GM23248 (cell line): ENCODE measurements at regions not wholly inside any gene's neighbourhood (a gene's known extent, or its start where the extent isn't known, plus 50 kb on each side); places are given as distances from the start of the nearest gene placed in this dataset.
"Not testable (repeated sequence)": the region's sequence is repeated elsewhere in the genome, so short reads cannot be mapped to it uniquely, and the experiment has no call there.

Source experiments
- DNase-seq: peaks from one replicate; pipeline ENCODE4 v3.0.0-alpha.2; 2015
- H2AFZ ChIP-seq: fragments of 200-600 bp; sonication (generic); 2 replicates; pipeline ENCODE4 v1.6.1; 2016; ENCODE audit warnings: antibody characterized with exemption
- H3F3A ChIP-seq: fragments of 200-600 bp; sonication (generic); 2 replicates; pipeline ENCODE4 v1.6.1; 2016; ENCODE audit warnings: mild to moderate bottlenecking, antibody characterized with exemption, mixed run types; ENCODE audit not compliant: insufficient read depth
- H3K27ac ChIP-seq: fragments of 200-600 bp; sonication (generic); 2 replicates; pipeline ENCODE4 v1.5.1; 2016; ENCODE audit warnings: mild to moderate bottlenecking
- H3K27me3 ChIP-seq: fragments of 200-600 bp; sonication (generic); replicated peaks from 2 replicates; pipeline ENCODE4 v1.6.1; 2016; ENCODE audit warnings: mild to moderate bottlenecking; ENCODE audit not compliant: insufficient read depth
- H3K36me3 ChIP-seq: fragments of 200-600 bp; sonication (generic); 2 replicates; pipeline ENCODE4 v1.6.1; 2016; ENCODE audit warnings: low read depth, mild to moderate bottlenecking
- H3K4me1 ChIP-seq: fragments of 200-600 bp; sonication (generic); 2 replicates; pipeline ENCODE4 v1.6.1; 2016; ENCODE audit warnings: mild to moderate bottlenecking; ENCODE audit not compliant: insufficient read depth
- H3K4me2 ChIP-seq: fragments of 200-600 bp; sonication (generic); one replicate; pipeline ENCODE4 v1.6.1; 2016; ENCODE audit warnings: mild to moderate bottlenecking; ENCODE audit not compliant: unreplicated experiment
- H3K4me3 ChIP-seq: fragments of 200-600 bp; sonication (generic); 2 replicates; pipeline ENCODE4 v1.5.1; 2016; ENCODE audit warnings: mild to moderate bottlenecking
- H3K79me2 ChIP-seq: fragments of 200-600 bp; sonication (generic); 2 replicates; pipeline ENCODE4 v1.6.1; 2016; ENCODE audit warnings: mild to moderate bottlenecking; ENCODE audit not compliant: insufficient read depth
- H3K9ac ChIP-seq: fragments of 200-600 bp; sonication (generic); 2 replicates; pipeline ENCODE4 v1.6.1; 2016; ENCODE audit warnings: mild to moderate bottlenecking
- H3K9me2 ChIP-seq: fragments of 200-600 bp; sonication (generic); 2 replicates; pipeline ENCODE4 v1.6.1; 2016; ENCODE audit warnings: mixed run types, mild to moderate bottlenecking, moderate library complexity; ENCODE audit not compliant: insufficient read depth
- H3K9me3 ChIP-seq: fragments of 200-600 bp; sonication (generic); one replicate; pipeline ENCODE4 v1.6.1; 2017; ENCODE audit warnings: low read depth
- H4K20me1 ChIP-seq: fragments of 200-600 bp; sonication (generic); 2 replicates; pipeline ENCODE4 v1.6.0; 2016; ENCODE audit not compliant: insufficient read depth
- EZH2 ChIP-seq: fragments of 200-600 bp; sonication (generic); IDR thresholded peaks from 2 replicates; pipeline ENCODE4 v1.6.1; 2018; ENCODE audit warnings: antibody characterized with exemption, mild to moderate bottlenecking; ENCODE audit not compliant: insufficient read depth, poor library complexity, severe bottlenecking
- EZH2phosphoT487 ChIP-seq: fragments of 200-600 bp; sonication (generic); IDR thresholded peaks from 2 replicates; pipeline ENCODE4 v1.6.1; 2018; ENCODE audit warnings: antibody characterized with exemption, moderate library complexity, mild to moderate bottlenecking, low read depth; ENCODE audit not compliant: insufficient read depth
- WGBS, 2 experiments: methylation state at CpG; one replicate each; pipeline ENCODE4 v1.1.6; 2015 to 2017; ENCODE audit warnings: low lambda C conversion rate in 2 of 2, low coverage in 1 of 2; ENCODE audit errors: missing lambda C conversion rate in 2 of 2; 5-methylcytosine and 5-hydroxymethylcytosine counted together
- in situ Hi-C: fragments of 300-500 bp; cut with MboI; formaldehyde crosslinking; loops from 2 replicates; pipeline ENCODE4 v1.15.0; 2020

DNA sequence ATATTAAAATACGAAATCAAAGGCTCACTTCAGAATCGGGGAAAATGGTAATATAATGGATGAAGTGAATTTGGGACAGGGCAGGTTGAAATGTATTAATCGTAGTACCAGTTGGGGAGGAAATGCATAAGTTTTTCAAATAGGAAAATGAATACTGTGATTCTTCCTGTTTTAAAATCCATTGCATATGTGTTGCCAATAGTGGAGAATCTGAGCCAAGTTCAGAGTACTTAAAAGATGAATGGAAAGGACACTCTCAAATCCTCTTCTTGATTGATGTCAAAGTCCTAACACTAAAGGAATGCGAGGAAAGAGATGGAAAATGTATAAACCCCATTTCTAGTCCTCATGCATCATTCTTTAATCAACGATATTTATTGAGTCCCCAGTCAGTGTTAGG lies 160.9 kb upstream of the CCNG1 start:
- H3K9me3 ChIP-seq = no peaks in the 10 kb centered on the region
- H3K27me3 ChIP-seq = no peaks in the 10 kb centered on the region
- H3K79me2 ChIP-seq = no peaks in the 10 kb centered on the region
- no peak overlapping the region for H3K4me2 ChIP-seq
- H3K4me3 ChIP-seq = no peak overlapping the region
- no peaks in the 10 kb centered on the region for H4K20me1 ChIP-seq
- H3K4me1 ChIP-seq = no peaks in the 10 kb centered on the region
- H3K36me3 ChIP-seq = no peaks in the 10 kb centered on the region
- H3F3A ChIP-seq = no peaks in the 10 kb centered on the region
- no peak overlapping the region for H3K27ac ChIP-seq
- H2AFZ ChIP-seq = no peak overlapping the region
- no peak for TF ChIP-seq EZH2
- TF ChIP-seq EZH2phosphoT487 = no peak
- in situ Hi-C loops = no loop called here
- WGBS, 2 experiments = 16% methylated on average over 5 of the region's 5 CpGs
- H3K9me2 ChIP-seq = no peaks in the 10 kb centered on the region
- no peak for DNase-seq
- H3K9ac ChIP-seq = no peak overlapping the region

- 39 to 41% methylated on average over 3 of the region's 3 CpGs for WGBS, 2 experiments
- H3K27ac ChIP-seq, H3K9ac ChIP-seq, in situ Hi-C loops, H3K9me2 ChIP-seq, H2AFZ ChIP-seq, H3K36me3 ChIP-seq, H3K4me3 ChIP-seq, H3K4me2 ChIP-seq, H3K79me2 ChIP-seq, H3K9me3 ChIP-seq, H3K4me1 ChIP-seq, DNase-seq, H3K27me3 ChIP-seq, H3F3A ChIP-seq, H4K20me1 ChIP-seq: not testable (repeated sequence)
Observed at GRCh38 chr5:163280897-163281296, 156.5 kb upstream of the CCNG1 start.

DNA sequence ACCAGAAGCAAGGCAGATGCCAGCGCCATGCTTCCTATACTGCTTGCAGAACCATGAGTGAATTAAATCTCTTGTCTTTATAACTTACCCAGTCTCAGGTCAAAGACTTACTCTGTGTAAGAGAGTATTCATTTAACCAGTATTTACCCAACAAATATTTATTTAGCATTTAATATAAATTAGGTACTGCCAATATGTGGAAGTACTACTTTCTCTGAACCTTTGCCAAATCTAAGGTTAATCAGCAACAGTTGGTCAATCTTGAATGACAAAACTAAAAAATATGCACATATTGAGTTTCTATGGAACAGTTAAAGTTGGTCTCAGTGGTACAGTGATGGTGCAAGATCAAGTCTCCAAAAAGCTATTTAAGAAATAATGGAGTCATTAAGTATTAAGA lies 155.9 kb upstream of the CCNG1 start:
- H3K79me2 ChIP-seq = no peaks in the 10 kb centered on the region
- H3K4me1 ChIP-seq = no peaks in the 10 kb centered on the region
- no peaks in the 10 kb centered on the region for H4K20me1 ChIP-seq
- no peaks in the 10 kb centered on the region for H3K9me2 ChIP-seq
- H3K9me3 ChIP-seq = no peaks in the 10 kb centered on the region
- TF ChIP-seq EZH2 = no peak
- no peak for TF ChIP-seq EZH2phosphoT487
- H3K27me3 ChIP-seq = no peaks in the 10 kb centered on the region
- H3K4me3 ChIP-seq = no peak overlapping the region
- in situ Hi-C loops = no loop called here
- WGBS, 2 experiments = 31 to 71% methylated on average over 1 of the region's 1 CpG
- DNase-seq = no peak
- no peak overlapping the region for H3K4me2 ChIP-seq
- H3K27ac ChIP-seq = no peak overlapping the region
- H3K9ac ChIP-seq = no peak overlapping the region
- no peak overlapping the region for H2AFZ ChIP-seq
- H3K36me3 ChIP-seq = no peaks in the 10 kb centered on the region
- no peaks in the 10 kb centered on the region for H3F3A ChIP-seq

- H3K36me3 ChIP-seq = no peaks in the 10 kb centered on the region
- in situ Hi-C loops = no loop called here
- no peaks in the 10 kb centered on the region for H3K9me2 ChIP-seq
- 0 to 3% methylated on average over 1 of the region's 1 CpG for WGBS, 2 experiments
- H3F3A ChIP-seq = no peaks in the 10 kb centered on the region
- TF ChIP-seq EZH2phosphoT487 (no peak), EZH2 (no peak)
- no peaks in the 10 kb centered on the region for H3K4me1 ChIP-seq
- no peak overlapping the region for H3K9ac ChIP-seq
- no peak overlapping the region for H3K27ac ChIP-seq
- no peaks in the 10 kb centered on the region for H3K27me3 ChIP-seq
- H3K4me2 ChIP-seq = no peak overlapping the region
- H3K79me2 ChIP-seq = no peaks in the 10 kb centered on the region
- no peaks in the 10 kb centered on the region for H4K20me1 ChIP-seq
- no peak overlapping the region for H3K4me3 ChIP-seq
- DNase-seq = no peak
- no peak overlapping the region for H2AFZ ChIP-seq
- no peaks in the 10 kb centered on the region for H3K9me3 ChIP-seq
Observed at GRCh38 chr5:163293836-163294235, 143.6 kb upstream of the CCNG1 start.

DNA sequence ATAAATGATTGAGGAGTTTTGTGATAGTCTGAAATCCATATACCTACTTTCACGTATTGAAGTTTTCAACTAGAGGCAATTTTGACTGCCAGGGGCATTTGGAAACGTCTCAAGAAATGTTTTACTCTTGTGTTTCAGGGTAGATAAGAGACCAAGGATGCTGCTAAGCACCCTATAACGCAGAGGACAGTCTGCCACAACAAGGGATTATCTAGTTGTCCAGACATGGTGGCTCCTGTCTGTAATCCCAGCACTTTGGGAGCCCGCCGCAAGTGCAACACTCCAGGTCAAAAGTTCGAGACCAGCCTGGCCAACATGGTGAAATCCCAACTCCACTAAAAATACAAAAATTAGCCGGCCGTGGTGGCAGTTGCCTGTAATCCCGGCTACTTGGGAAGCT lies 133.7 kb upstream of the CCNG1 start:
- Histone ChIP-seq H3K27me3 (no peaks in the 10 kb centered on the region), H3K79me2 (no peaks in the 10 kb centered on the region), H3K9me2 (no peaks in the 10 kb centered on the region), H3F3A (no peaks in the 10 kb centered on the region), H4K20me1 (no peaks in the 10 kb centered on the region), H3K27ac (no peak overlapping the region), H3K4me1 (no peaks in the 10 kb centered on the region), H2AFZ (no peak overlapping the region), H3K9ac (no peak overlapping the region), H3K9me3 (no peaks in the 10 kb centered on the region), H3K36me3 (no peaks in the 10 kb centered on the region), H3K4me2 (no peak overlapping the region), H3K4me3 (no peak overlapping the region)
- no peak for DNase-seq
- in situ Hi-C loops = no loop called here
- WGBS, 2 experiments = 24 to 34% methylated on average over 9 of the region's 9 CpGs
- TF ChIP-seq EZH2phosphoT487 = no peak
- TF ChIP-seq EZH2 = no peak
